Thyroid gland (tissue), 4 donors: ENCODE measurements at regions not wholly inside any gene's neighbourhood (a gene's known extent, or its start where the extent isn't known, plus 50 kb on each side); places are given as distances from the start of the nearest gene placed in this dataset.

Experiments used
- DNase-seq, 2 donors: peaks; one replicate each; pipeline ENCODE4 v3.0.0-alpha.2; 2019
- H3K27ac ChIP-seq, 3 donors: fragments of 200-600 bp; sonication (generic); 1 replicate in 2 of 3; 2 replicates in 1 of 3; pipeline ENCODE4 v1.5.1; 2016 to 2019; ENCODE audit warnings: mild to moderate bottlenecking in 1 of 3, moderate library complexity in 1 of 3
- H3K27me3 ChIP-seq: fragments of 200-600 bp; sonication (generic); one replicate; pipeline ENCODE4 v1.5.1; 2019
- H3K36me3 ChIP-seq, 2 donors: fragments of 200-600 bp; sonication (generic); one replicate each; pipeline ENCODE4 v1.5.1; 2016 to 2019
- H3K4me1 ChIP-seq, 2 donors: fragments of 200-600 bp; sonication (generic); one replicate each; pipeline ENCODE4 v1.5.1; 2017 to 2019
- H3K4me3 ChIP-seq, 3 donors: fragments of 200-600 bp; sonication (generic); replicated peaks in 1 of 3; 1 replicate in 2 of 3; 2 replicates in 1 of 3; pipeline ENCODE4 v1.5.1; 2016; ENCODE audit warnings: mild to moderate bottlenecking in 1 of 3
- H3K9me3 ChIP-seq: fragments of 200-600 bp; sonication (generic); one replicate; pipeline ENCODE4 v1.5.1; 2017
- CTCF ChIP-seq, 6 experiments: fragments of 200-600 bp in 3 of 6; fragments of 450-650 bp in 3 of 6; sonication (generic) in 3 of 6; IDR thresholded peaks; one replicate each; pipeline ENCODE4 v1.5.1; 2016 to 2019; ENCODE audit warnings: antibody characterized with exemption in 6 of 6, mild to moderate bottlenecking in 2 of 6, inconsistent platforms in 1 of 6, moderate library complexity in 1 of 6
- POLR2A ChIP-seq, 2 donors: fragments of 450-650 bp; IDR thresholded peaks; one replicate each; pipeline ENCODE4 v1.6.1; 2017; ENCODE audit warnings: antibody characterized with exemption in 2 of 2, mild to moderate bottlenecking in 2 of 2, moderate library complexity in 1 of 2
- WGBS, 2 donors: methylation state at CpG; one replicate each; pipeline ENCODE4 v1.1.5; 2017; 5-methylcytosine and 5-hydroxymethylcytosine counted together
- intact Hi-C: fragments of 100-400 bp; cut with DNase I; formaldehyde crosslinking; loops from one replicate; pipeline ENCODE4 v1.15.1; 2023

DNA sequence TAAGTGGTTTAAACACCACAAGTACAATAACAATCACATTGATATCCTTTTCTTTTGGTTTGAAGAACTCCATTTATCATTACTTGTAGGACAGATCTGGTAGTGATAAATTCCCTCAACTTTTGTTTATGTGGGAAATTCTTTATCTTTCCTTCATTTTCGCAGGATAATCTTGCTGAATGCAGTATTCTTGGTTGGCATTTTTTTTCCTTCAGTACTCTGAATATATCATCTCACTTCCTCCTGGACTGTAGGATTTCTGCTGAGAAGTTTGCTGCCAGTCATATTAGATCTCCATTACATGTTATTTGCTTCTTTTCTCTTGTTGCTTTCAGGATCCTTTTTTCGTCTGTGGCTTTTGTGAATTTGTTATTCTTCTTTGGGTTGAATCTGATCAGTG is 179.0 kb upstream of the PLET1 start:
- intact Hi-C loops = no loop called here
- DNase-seq = no peak
- Histone ChIP-seq H3K4me3 (no peak overlapping the region), H3K36me3 (no peaks in the 10 kb centered on the region), H3K27ac (no peak overlapping the region), H3K9me3 (no peaks in the 10 kb centered on the region), H3K27me3 (no peaks in the 10 kb centered on the region), H3K4me1 (no peaks in the 10 kb centered on the region)
- TF ChIP-seq POLR2A (IDR thresholded peaks at IDR 0.05) = no peak
- TF ChIP-seq CTCF (IDR thresholded peaks at IDR 0.05) = no peak
- WGBS, 2 donors = 89 to 90% methylated on average over 2 of the region's 2 CpGs

GRCh38 chr11:112440518-112440917 is 179.9 kb upstream of the PLET1 start:
- no peaks in the 10 kb centered on the region for H3K36me3 ChIP-seq
- intact Hi-C loops = no loop called here
- TF ChIP-seq CTCF (IDR thresholded peaks at IDR 0.05) (no peak), POLR2A (IDR thresholded peaks at IDR 0.05) (no peak)
- no peak for DNase-seq
- no peaks in the 10 kb centered on the region for H3K27me3 ChIP-seq
- no peak overlapping the region for H3K4me3 ChIP-seq
- H3K9me3 ChIP-seq = no peaks in the 10 kb centered on the region
- H3K4me1 ChIP-seq = no peaks in the 10 kb centered on the region
- H3K27ac ChIP-seq = no peak overlapping the region
- 33 to 89% methylated on average over 1 of the region's 1 CpG for WGBS, 2 donors

DNA sequence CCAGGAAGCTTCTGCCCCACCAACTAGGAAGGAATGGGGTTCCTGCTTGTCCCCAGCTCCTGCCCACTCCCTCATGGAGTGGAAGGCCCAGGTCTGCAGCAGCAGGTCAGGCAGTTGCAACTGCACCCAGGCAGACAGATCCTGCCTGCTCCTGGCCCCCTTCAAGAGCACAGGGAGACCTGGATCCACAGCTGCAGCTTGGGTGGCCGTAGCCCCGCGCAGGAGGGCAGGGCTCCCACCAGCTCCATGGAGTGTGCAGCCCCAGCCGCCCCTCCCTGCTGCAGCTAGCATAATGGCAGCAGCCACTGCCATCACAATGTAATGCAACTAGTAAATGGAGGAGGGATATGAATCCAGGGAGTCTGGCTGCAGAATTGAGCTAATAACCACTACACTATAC is 187.5 kb upstream of the PLET1 start:
- intact Hi-C loops = no loop called here
- no peak overlapping the region for H3K4me3 ChIP-seq
- TF ChIP-seq POLR2A (IDR thresholded peaks at IDR 0.05) = no peak
- TF ChIP-seq CTCF (IDR thresholded peaks at IDR 0.05) = no peak
- H3K9me3 ChIP-seq = no peaks in the 10 kb centered on the region
- H3K4me1 ChIP-seq = peaks cover 0 to 4% of the 10 kb centered on the region in 2 donors
- WGBS, 2 donors = 100% methylated on average over 1 to 4 of the region's 4 CpGs
- H3K36me3 ChIP-seq = no peaks in the 10 kb centered on the region
- H3K27ac ChIP-seq = no peak overlapping the region
- H3K27me3 ChIP-seq = no peaks in the 10 kb centered on the region
- no peak for DNase-seq

DNA sequence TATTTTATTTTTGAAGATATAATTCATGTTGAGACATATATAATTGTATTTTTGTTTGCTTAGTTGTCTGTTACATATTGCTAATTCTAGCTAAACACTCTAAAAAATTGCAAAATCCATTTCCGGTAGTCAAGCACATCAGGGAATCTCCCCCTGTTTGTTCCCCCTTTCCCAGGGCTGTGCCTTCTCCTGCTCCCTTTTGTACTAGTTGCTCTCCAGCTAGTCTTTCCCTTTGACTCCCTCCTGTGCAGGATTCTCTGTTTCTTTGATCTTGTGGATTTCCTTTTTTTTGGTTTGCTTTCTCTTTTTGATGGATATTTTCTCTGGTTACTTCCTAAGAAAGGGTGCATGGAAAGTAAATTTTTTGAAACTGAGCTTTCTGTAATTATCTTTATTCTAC is 188.1 kb upstream of the PLET1 start:
- TF ChIP-seq CTCF (IDR thresholded peaks at IDR 0.05) (no peak), POLR2A (IDR thresholded peaks at IDR 0.05) (no peak)
- DNase-seq = no peak
- intact Hi-C loops = no loop called here
- Histone ChIP-seq H3K9me3 (no peaks in the 10 kb centered on the region), H3K4me3 (no peak overlapping the region), H3K27me3 (no peaks in the 10 kb centered on the region), H3K4me1 (peaks cover 0 to 4% of the 10 kb centered on the region in 2 donors), H3K27ac (no peak overlapping the region), H3K36me3 (no peaks in the 10 kb centered on the region)
- WGBS, 2 donors = 80 to 98% methylated on average over 1 of the region's 1 CpG

DNA sequence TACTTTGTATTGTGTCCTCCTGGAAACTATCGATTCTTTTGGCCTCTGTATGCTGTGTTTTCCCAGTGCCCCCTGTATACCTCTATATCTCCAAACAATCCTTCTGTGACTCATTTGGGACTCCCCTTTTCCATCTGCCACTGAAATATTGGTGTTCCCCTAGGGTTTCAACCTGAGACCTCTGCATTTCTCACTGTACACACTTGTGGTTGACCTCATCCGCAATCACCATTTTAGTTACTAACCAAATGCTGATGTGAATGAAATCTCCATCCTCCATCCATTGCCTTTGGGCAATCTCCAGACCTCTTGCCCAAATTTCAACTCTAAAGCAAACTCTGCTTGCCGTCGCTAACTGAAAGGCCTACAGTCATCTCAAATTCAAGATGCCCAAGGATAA is 190.6 kb upstream of the PLET1 start:
- TF ChIP-seq CTCF (IDR thresholded peaks at IDR 0.05) (no peak), POLR2A (IDR thresholded peaks at IDR 0.05) (no peak)
- no peak for DNase-seq
- H3K4me3 ChIP-seq = no peak overlapping the region
- no peaks in the 10 kb centered on the region for H3K36me3 ChIP-seq
- no peaks in the 10 kb centered on the region for H3K27me3 ChIP-seq
- H3K27ac ChIP-seq = no peak overlapping the region
- no peaks in the 10 kb centered on the region for H3K9me3 ChIP-seq
- no peaks in the 10 kb centered on the region for H3K4me1 ChIP-seq
- intact Hi-C loops = no loop called here
- WGBS, 2 donors = 98 to 99% methylated on average over 4 of the region's 4 CpGs
